Esophagus muscularis mucosa (tissue), 4 donors: ENCODE measurements at regions not wholly inside any gene's neighbourhood (a gene's known extent, or its start where the extent isn't known, plus 50 kb on each side); places are given as distances from the start of the nearest gene placed in this dataset.

Experiments used
- DNase-seq: peaks from one replicate; pipeline ENCODE4 v3.0.0-alpha.2; 2017; ENCODE audit errors: extremely low spot score
- H3K27ac ChIP-seq, 4 donors: fragments of 200-600 bp; sonication (generic); replicated peaks in 1 of 4; 1 replicate in 3 of 4; 2 replicates in 1 of 4; pipeline ENCODE4 v1.5.1; 2016 to 2019; ENCODE audit warnings: mild to moderate bottlenecking in 1 of 4
- H3K27me3 ChIP-seq, 4 donors: fragments of 200-600 bp; sonication (generic); one replicate each; pipeline versions ENCODE4 v1.5.1 to v1.6.0; 2016 to 2019
- H3K36me3 ChIP-seq, 4 donors: fragments of 200-600 bp; sonication (generic); one replicate each; pipeline ENCODE4 v1.5.1; 2016 to 2019
- H3K4me1 ChIP-seq, 4 donors: fragments of 200-600 bp; sonication (generic); one replicate each; pipeline ENCODE4 v1.5.1; 2016 to 2019
- H3K4me3 ChIP-seq, 4 donors: fragments of 200-600 bp; sonication (generic); 1 replicate in 2 of 4; 2 replicates in 2 of 4; pipeline ENCODE4 v1.5.1; 2016 to 2019; ENCODE audit warnings: mild to moderate bottlenecking in 4 of 4, moderate library complexity in 1 of 4
- H3K9me3 ChIP-seq, 4 donors: fragments of 200-600 bp; sonication (generic); 1 replicate in 3 of 4; 2 replicates in 1 of 4; pipeline ENCODE4 v1.5.1; 2016 to 2019
- EP300 ChIP-seq: sonication (generic); formaldehyde crosslinking; IDR thresholded peaks from one replicate; pipeline ENCODE4 v1.6.1; 2017; ENCODE audit warnings: antibody characterized with exemption
- POLR2A ChIP-seq: fragments of 450-650 bp; IDR thresholded peaks from one replicate; pipeline ENCODE4 v1.6.1; 2017; ENCODE audit warnings: antibody characterized with exemption, moderate library complexity, mild to moderate bottlenecking, low read depth
- POLR2AphosphoS5 ChIP-seq, 2 donors: sonication (generic); formaldehyde crosslinking; IDR thresholded peaks; one replicate each; pipeline ENCODE4 v1.6.1; 2017; ENCODE audit warnings: antibody characterized with exemption in 2 of 2
- WGBS: methylation state at CpG from one replicate; pipeline ENCODE4 v1.1.5; 2018; 5-methylcytosine and 5-hydroxymethylcytosine counted together
- intact Hi-C: fragments of 100-400 bp; cut with DNase I; formaldehyde crosslinking; loops from one replicate; pipeline ENCODE4 v1.15.1; 2023
- TF ChIP-seq, protein P1 (sequence below), 3 experiments: fragments of 200-600 bp in 2 of 3; fragments of 450-650 bp in 1 of 3; sonication (generic) in 2 of 3; IDR thresholded peaks; one replicate each; pipeline ENCODE4 v1.5.1; 2017 to 2019; ENCODE audit warnings: antibody characterized with exemption in 3 of 3, mild to moderate bottlenecking in 2 of 3, moderate library complexity in 1 of 3

- no peaks in the 10 kb centered on the region for H3K36me3 ChIP-seq
- 72% methylated on average over 13 of the region's 13 CpGs for WGBS
- H3K4me1 ChIP-seq = no peaks in the 10 kb centered on the region
- intact Hi-C loops = no loop called here
- no peaks in the 10 kb centered on the region for H3K9me3 ChIP-seq
- no peaks in the 10 kb centered on the region for H3K27me3 ChIP-seq
- no peak overlapping the region for H3K4me3 ChIP-seq
- TF ChIP-seq POLR2A (no peak), POLR2AphosphoS5 (IDR thresholded peaks at IDR 0.05) (no peak), EP300 (no peak)
- TF ChIP-seq, protein P1, sequence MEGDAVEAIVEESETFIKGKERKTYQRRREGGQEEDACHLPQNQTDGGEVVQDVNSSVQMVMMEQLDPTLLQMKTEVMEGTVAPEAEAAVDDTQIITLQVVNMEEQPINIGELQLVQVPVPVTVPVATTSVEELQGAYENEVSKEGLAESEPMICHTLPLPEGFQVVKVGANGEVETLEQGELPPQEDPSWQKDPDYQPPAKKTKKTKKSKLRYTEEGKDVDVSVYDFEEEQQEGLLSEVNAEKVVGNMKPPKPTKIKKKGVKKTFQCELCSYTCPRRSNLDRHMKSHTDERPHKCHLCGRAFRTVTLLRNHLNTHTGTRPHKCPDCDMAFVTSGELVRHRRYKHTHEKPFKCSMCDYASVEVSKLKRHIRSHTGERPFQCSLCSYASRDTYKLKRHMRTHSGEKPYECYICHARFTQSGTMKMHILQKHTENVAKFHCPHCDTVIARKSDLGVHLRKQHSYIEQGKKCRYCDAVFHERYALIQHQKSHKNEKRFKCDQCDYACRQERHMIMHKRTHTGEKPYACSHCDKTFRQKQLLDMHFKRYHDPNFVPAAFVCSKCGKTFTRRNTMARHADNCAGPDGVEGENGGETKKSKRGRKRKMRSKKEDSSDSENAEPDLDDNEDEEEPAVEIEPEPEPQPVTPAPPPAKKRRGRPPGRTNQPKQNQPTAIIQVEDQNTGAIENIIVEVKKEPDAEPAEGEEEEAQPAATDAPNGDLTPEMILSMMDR (IDR thresholded peaks at IDR 0.05) = no peak
- DNase-seq = no peak
- no peak overlapping the region for H3K27ac ChIP-seq
Observed at GRCh38 chr4:62548108-62548524, 1348.0 kb downstream of the ADGRL3 start.

DNA sequence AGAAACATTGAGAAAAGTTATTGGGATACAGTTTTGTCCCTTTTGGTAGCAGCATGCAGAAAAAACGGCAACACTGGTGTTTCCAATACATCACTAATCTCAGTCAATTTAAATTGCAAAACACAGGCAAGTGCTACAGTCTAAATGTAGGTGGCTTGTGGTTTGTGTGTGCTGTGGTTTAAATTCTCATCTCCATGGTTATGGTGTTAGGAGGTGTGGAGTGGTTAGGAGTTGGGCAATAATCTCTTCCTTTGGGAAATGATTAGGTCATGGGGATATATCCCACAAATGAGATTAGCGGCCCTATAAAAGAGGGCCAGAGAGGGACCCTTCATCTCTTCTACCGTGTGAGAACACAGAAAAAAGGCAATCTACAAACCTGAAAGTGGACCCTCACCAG, 1344.3 kb downstream of the ADGRL3 start:
- intact Hi-C loops = no loop called here
- 74% methylated on average over 3 of the region's 3 CpGs for WGBS
- no peak for TF ChIP-seq POLR2AphosphoS5 (IDR thresholded peaks at IDR 0.05)
- no peak for TF ChIP-seq POLR2A
- TF ChIP-seq, protein P1 (IDR thresholded peaks at IDR 0.05) = no peak

DNA sequence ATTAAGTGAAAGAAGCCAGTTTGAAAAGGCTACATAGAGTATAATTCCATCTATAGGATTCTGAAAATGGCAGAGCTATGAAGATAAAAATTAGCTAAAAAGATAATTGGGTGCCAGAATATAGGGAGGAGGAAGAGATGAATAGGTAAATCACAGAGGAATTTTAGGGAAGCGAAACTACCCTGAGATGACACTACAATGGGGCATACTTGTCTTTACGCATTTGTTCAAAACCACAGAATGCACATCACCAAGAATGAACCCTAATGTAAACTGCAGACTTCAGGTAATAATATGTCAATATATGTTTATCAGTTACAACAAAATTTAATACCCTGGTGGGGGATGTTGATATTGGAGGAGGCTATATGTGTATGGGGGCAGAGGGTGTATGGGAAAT, 1342.9 kb downstream of the ADGRL3 start:
- Histone ChIP-seq H3K27ac (no peak overlapping the region), H3K36me3 (no peaks in the 10 kb centered on the region), H3K9me3 (peaks cover 0 to 8% (median 4%) of the 10 kb centered on the region in 4 donors), H3K4me1 (no peaks in the 10 kb centered on the region), H3K27me3 (no peaks in the 10 kb centered on the region), H3K4me3 (no peak overlapping the region)
- TF ChIP-seq EP300 (no peak), POLR2A (no peak), POLR2AphosphoS5 (IDR thresholded peaks at IDR 0.05) (no peak)
- TF ChIP-seq, protein P1 (IDR thresholded peaks at IDR 0.05) = no peak
- DNase-seq = no peak
- 91% methylated on average over 2 of the region's 2 CpGs for WGBS
- intact Hi-C loops = no loop called here

More for the DNA sequence above, 1344.3 kb downstream of the ADGRL3 start:
- Histone ChIP-seq H3K9me3 (peaks cover 0 to under 1% (median 0%) of the 10 kb centered on the region in 4 donors), H3K36me3 (no peaks in the 10 kb centered on the region), H3K4me1 (no peaks in the 10 kb centered on the region), H3K4me3 (no peak overlapping the region), H3K27ac (no peak overlapping the region), H3K27me3 (no peaks in the 10 kb centered on the region)
- DNase-seq = no peak

GRCh38 chr4:62533573-62533972, 1333.4 kb downstream of the ADGRL3 start:
- no peak overlapping the region for H3K4me3 ChIP-seq
- TF ChIP-seq POLR2AphosphoS5 (IDR thresholded peaks at IDR 0.05) (no peak), EP300 (no peak), POLR2A (no peak)
- TF ChIP-seq, protein P1 (IDR thresholded peaks at IDR 0.05) = no peak
- no peak for DNase-seq
- H3K27me3 ChIP-seq = no peaks in the 10 kb centered on the region
- intact Hi-C loops = no loop called here
- H3K36me3 ChIP-seq = no peaks in the 10 kb centered on the region
- no peaks in the 10 kb centered on the region for H3K4me1 ChIP-seq
- H3K9me3 ChIP-seq = peaks cover 0 to 4% (median 0%) of the 10 kb centered on the region in 4 donors
- no peak overlapping the region for H3K27ac ChIP-seq

- DNase-seq = no peak
- Histone ChIP-seq H3K27ac (no peak overlapping the region), H3K9me3 (no peaks in the 10 kb centered on the region), H3K4me1 (no peaks in the 10 kb centered on the region), H3K4me3 (no peak overlapping the region), H3K27me3 (no peaks in the 10 kb centered on the region), H3K36me3 (no peaks in the 10 kb centered on the region)
- TF ChIP-seq POLR2A (no peak), EP300 (no peak), POLR2AphosphoS5 (IDR thresholded peaks at IDR 0.05) (no peak)
- TF ChIP-seq, protein P1 (IDR thresholded peaks at IDR 0.05) = no peak
- intact Hi-C loops = no loop called here
- 70% methylated on average over 1 of the region's 1 CpG for WGBS
Observed at GRCh38 chr4:62531731-62532130, 1331.6 kb downstream of the ADGRL3 start.
